Endothelial cell (in vitro differentiated cells): ENCODE measurements at regions not wholly inside any gene's neighbourhood (a gene's known extent, or its start where the extent isn't known, plus 50 kb on each side); places are given as distances from the start of the nearest gene placed in this dataset.

Experiments used
- DNase-seq: peaks from one replicate; pipeline ENCODE4 v3.0.0; 2021; ENCODE audit warnings: low spot score
- H3K27ac Mint-ChIP-seq: one replicate; pipeline ENCODE4 v1.8.0; 2021; ENCODE audit warnings: mixed read lengths, inconsistent platforms; ENCODE audit not compliant: unreplicated experiment
- H3K27me3 Mint-ChIP-seq: one replicate; pipeline ENCODE4 v1.8.0; 2021; ENCODE audit warnings: mild to moderate bottlenecking, moderate library complexity, mixed read lengths, inconsistent platforms; ENCODE audit not compliant: unreplicated experiment
- H3K36me3 Mint-ChIP-seq: one replicate; pipeline ENCODE4 v1.8.0; 2021; ENCODE audit warnings: mild to moderate bottlenecking, low read depth, mixed read lengths, inconsistent platforms; ENCODE audit not compliant: unreplicated experiment
- H3K4me1 Mint-ChIP-seq: one replicate; pipeline ENCODE4 v1.8.0; 2021; ENCODE audit warnings: mild to moderate bottlenecking, mixed read lengths, inconsistent platforms; ENCODE audit not compliant: unreplicated experiment
- H3K4me3 Mint-ChIP-seq: one replicate; pipeline ENCODE4 v1.8.0; 2021; ENCODE audit warnings: mild to moderate bottlenecking, mixed read lengths, inconsistent platforms; ENCODE audit not compliant: unreplicated experiment
- H3K9me3 Mint-ChIP-seq: one replicate; pipeline ENCODE4 v1.8.0; 2021; ENCODE audit warnings: mixed read lengths, inconsistent platforms; ENCODE audit not compliant: unreplicated experiment
- TF ChIP-seq, protein P1 (sequence below): fragments of 200-600 bp; sonication (generic); IDR thresholded peaks from one replicate; pipeline ENCODE4 v1.5.0; 2021; ENCODE audit warnings: antibody characterized with exemption; ENCODE audit not compliant: unreplicated experiment

DNA sequence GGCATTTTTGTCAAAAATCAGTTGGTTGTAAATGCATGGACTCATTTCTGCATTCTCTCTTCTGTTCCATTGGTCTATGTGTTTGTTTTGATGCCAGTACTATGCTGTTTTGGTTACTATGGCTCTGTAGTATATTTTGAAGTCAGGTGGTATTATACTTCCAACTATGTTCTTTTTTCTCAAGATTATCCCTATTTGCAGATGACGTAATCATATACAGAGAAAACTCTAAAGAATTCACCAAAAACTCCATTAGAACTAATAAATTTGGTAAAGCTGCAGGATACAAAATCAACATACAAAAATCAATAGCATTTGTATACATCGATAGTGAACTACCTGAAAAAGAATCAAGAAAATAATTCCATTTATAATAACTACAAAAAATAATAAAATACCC is 253.1 kb upstream of the NEGR1 start:
- Mint-ChIP-seq H3K4me1 (no peaks in the 10 kb centered on the region), H3K4me3 (no peak overlapping the region), H3K36me3 (no peaks in the 10 kb centered on the region), H3K27me3 (no peaks in the 10 kb centered on the region), H3K9me3 (no peaks in the 10 kb centered on the region), H3K27ac (no peak overlapping the region)
- TF ChIP-seq, protein P1, sequence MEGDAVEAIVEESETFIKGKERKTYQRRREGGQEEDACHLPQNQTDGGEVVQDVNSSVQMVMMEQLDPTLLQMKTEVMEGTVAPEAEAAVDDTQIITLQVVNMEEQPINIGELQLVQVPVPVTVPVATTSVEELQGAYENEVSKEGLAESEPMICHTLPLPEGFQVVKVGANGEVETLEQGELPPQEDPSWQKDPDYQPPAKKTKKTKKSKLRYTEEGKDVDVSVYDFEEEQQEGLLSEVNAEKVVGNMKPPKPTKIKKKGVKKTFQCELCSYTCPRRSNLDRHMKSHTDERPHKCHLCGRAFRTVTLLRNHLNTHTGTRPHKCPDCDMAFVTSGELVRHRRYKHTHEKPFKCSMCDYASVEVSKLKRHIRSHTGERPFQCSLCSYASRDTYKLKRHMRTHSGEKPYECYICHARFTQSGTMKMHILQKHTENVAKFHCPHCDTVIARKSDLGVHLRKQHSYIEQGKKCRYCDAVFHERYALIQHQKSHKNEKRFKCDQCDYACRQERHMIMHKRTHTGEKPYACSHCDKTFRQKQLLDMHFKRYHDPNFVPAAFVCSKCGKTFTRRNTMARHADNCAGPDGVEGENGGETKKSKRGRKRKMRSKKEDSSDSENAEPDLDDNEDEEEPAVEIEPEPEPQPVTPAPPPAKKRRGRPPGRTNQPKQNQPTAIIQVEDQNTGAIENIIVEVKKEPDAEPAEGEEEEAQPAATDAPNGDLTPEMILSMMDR, result no peak
- DNase-seq, result no peak

GRCh38 chr1:72530646-72531045 is 248.3 kb upstream of the NEGR1 start:
- Mint-ChIP-seq H3K27me3 (no peaks in the 10 kb centered on the region), H3K4me1 (no peaks in the 10 kb centered on the region), H3K9me3 (no peaks in the 10 kb centered on the region), H3K36me3 (no peaks in the 10 kb centered on the region), H3K27ac (no peak overlapping the region), H3K4me3 (no peak overlapping the region)
- TF ChIP-seq, protein P1, result no peak
- no peak for DNase-seq

GRCh38 chr1:72526926-72527325 is 244.6 kb upstream of the NEGR1 start:
- TF ChIP-seq, protein P1, result no peak
- no peak for DNase-seq
- H3K4me3 Mint-ChIP-seq, result no peak overlapping the region
- no peak overlapping the region for H3K27ac Mint-ChIP-seq
- no peaks in the 10 kb centered on the region for H3K9me3 Mint-ChIP-seq
- H3K4me1 Mint-ChIP-seq, result no peaks in the 10 kb centered on the region
- no peaks in the 10 kb centered on the region for H3K36me3 Mint-ChIP-seq
- H3K27me3 Mint-ChIP-seq, result no peaks in the 10 kb centered on the region

DNA sequence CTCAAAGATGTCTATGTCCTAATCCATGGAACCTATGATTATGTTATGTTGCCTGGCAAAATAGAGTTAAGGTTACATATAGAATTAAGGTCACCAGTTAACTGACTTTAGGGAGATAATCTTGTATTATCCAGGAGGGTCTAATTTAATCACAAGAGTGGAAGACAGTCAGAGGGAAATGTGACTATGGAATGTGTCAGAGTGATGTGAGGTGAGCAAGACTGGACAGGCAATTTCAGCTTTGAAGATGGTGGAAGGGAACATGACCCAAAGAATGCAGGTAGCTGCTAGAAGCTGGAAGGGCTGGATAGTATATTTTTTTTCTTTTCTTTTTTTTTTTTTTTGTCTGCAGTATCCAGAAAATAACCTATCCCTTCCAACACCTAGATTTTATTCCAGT is 241.7 kb upstream of the NEGR1 start:
- TF ChIP-seq, protein P1, result no peak
- Mint-ChIP-seq H3K36me3 (no peaks in the 10 kb centered on the region), H3K4me3 (no peak overlapping the region), H3K9me3 (no peaks in the 10 kb centered on the region), H3K27ac (no peak overlapping the region), H3K27me3 (no peaks in the 10 kb centered on the region), H3K4me1 (no peaks in the 10 kb centered on the region)
- no peak for DNase-seq

DNA sequence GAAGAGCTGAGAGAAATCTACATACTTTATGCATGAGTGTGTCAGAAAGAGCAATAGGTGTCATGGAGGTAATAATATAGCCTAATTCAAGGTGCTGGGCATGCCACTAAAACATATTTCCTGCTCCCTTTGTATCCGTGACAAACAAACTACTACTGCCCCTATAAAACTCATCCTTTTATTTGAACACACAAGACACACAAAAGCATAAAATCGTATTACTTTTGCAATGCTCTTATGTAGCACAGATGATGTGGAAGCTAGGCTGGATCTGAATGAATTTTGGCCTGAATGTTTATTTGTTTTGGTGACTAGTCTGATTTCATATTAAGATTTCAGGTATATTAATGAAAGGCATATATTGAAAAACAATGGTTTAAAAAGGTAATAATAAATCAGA is 239.3 kb upstream of the NEGR1 start:
- DNase-seq, result no peak
- Mint-ChIP-seq H3K27me3 (no peaks in the 10 kb centered on the region), H3K27ac (no peak overlapping the region), H3K36me3 (no peaks in the 10 kb centered on the region), H3K9me3 (no peaks in the 10 kb centered on the region), H3K4me1 (no peaks in the 10 kb centered on the region), H3K4me3 (no peak overlapping the region)
- TF ChIP-seq, protein P1, result no peak
